Esophagus mucosa (tissue), 1 donor: ENCODE measurements at regions not wholly inside any gene's neighbourhood (a gene's known extent, or its start where the extent isn't known, plus 50 kb on each side); places are given as distances from the start of the nearest gene placed in this dataset.
"Not testable (repeated sequence)": the region's sequence is repeated elsewhere in the genome, so short reads cannot be mapped to it uniquely, and the experiment has no call there.

Experiments
- ATAC-seq: fragments of 200-7000 bp; cut with Tn5 transposase; one replicate; pipeline ENCODE4 v1.9.1; 2020
- donor health status: DM: yes; HTN: yes; CAD: no.

GRCh38 chr4:12445711-12446235 is 1017.1 kb upstream of the HS3ST1 start:
- ATAC-seq = no peak

- ATAC-seq = no peak
Observed at GRCh38 chr4:12439633-12440305, 1011.1 kb upstream of the HS3ST1 start.

- not testable (repeated sequence) for ATAC-seq
Observed at GRCh38 chr4:12431259-12431658, 1002.6 kb upstream of the HS3ST1 start.

DNA sequence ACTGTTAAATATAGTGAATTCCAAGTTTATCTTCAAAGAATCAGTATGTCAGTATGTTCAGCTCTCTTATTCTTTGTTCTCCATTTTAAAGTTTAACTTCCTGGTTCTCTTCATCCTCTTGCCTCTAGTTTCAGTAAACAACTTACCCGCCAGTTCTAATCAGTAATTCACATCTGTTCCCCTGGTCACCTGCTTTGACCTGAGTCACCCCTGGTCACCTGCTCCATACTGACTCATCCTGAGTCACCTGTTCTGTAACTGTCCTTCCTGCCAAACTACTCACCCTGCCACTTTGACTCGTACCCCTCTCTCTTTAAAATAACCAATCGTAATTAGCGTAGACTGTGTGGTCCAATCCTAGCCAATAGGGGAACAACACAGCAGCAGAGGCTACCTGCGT is 992.7 kb upstream of the HS3ST1 start:
- no peak for ATAC-seq

- no peak for ATAC-seq
Observed at GRCh38 chr4:12416755-12417154, 988.1 kb upstream of the HS3ST1 start.

DNA sequence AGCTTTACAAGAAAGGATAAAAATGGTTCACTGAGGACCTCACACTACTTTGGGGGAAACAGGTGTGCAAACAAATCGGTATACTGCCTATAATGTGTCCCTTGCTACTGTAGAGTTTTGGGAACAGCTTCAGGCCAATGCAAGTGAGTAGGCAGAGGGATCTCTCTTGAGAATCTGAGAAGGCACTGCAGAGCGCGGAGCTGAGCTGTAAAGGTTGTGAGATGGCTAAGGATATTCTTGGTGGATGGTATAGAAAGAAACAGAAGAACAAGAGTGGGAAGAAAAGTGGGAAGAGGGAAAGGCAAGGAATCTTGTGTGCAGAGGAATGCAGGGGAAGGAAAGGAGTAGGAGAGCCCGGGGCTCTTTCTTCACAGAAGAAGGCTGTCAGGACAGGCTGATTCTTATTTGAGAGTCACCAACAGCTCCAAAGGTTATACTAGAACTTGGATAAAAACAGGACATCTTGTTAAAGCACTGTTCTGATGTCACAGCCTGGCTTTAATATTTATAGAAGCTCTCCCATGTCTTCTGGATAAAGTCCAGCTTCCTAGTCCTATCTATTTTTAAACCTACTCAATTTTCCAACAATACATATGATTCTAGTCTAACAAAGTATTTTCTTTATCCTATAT is 985.6 kb upstream of the HS3ST1 start:
- no peak for ATAC-seq

- no peak for ATAC-seq
Observed at GRCh38 chr4:12411072-12411471, 982.4 kb upstream of the HS3ST1 start.

DNA sequence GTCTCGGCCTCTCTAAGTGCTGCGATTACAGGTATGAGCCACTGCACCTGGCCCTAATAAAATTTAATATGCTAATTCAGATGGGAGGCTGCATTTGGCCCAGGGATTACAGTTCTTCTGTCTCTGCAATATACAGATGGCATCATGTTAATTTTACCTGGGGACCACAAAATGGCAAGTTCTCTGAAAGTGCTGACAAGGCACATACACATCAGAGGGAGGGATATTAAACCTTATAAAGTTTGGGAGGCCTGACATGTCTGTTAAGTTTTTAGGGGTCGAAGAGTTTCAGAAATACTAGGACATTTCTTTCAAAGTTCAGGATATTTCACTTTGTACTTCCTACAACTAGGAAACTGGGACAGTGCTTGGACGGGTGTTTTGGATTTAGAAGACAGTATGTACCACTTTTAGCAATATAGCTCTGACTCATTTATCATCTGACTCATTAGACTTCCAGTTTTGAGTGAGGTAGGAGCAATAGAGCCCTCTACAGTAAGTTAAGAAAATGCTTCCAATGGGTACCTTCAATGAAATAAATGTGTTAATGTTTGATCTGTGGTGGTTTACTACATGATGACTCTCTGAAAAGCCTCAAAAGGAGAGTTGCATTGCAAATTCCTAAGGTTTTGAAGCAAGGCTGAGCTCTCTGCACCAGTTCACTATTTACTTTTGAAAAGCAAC is 981.0 kb upstream of the HS3ST1 start:
- peak; percentile 48 for ATAC-seq

DNA sequence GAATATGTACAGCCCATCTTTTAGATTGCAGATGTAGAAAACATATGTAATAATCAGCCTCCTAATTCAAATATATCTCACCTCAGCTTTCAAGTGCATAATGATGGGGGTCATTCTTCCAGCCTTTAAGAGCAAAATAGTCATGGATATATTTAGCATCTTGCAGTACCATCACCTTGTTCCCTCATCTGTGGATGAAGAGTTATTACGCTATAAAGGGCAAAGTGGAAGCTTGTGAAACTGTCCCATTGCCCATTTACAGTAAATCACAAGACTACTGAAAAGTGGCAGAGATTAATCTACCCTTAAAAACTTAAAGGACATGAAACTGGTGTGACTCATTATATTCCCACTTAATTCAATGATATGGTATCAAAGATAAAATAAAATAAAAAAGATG is 979.7 kb upstream of the HS3ST1 start:
- ATAC-seq = no peak

- no peak for ATAC-seq
Observed at GRCh38 chr4:12403175-12403574, 974.5 kb upstream of the HS3ST1 start.

GRCh38 chr4:12399781-12400180 is 971.1 kb upstream of the HS3ST1 start:
- no peak for ATAC-seq

- no peak for ATAC-seq
Observed at GRCh38 chr4:12393631-12394262, 965.1 kb upstream of the HS3ST1 start.

DNA sequence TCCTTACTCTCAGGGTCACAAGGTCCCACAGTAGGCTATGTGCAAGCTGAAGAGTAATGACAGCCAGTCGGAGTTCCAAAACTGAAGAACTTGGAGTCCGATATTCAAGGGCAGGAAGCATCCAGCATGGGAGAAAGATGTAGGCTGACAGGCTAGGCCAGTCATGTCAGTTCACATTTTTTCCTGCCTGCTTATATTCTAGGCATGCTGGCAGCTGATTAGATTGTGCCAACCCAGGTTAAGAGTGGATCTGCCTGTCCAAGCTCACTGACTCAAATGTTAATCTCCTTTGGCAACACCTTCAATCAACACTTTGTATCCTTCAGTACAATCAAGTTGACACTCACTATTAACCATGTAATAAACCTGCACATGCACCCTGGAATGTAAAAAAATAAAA is 960.9 kb upstream of the HS3ST1 start:
- ATAC-seq = no peak

- ATAC-seq = no peak
Observed at GRCh38 chr4:12382567-12382966, 953.9 kb upstream of the HS3ST1 start.

- ATAC-seq = no peak
Observed at GRCh38 chr4:12379191-12379590, 950.5 kb upstream of the HS3ST1 start.

GRCh38 chr4:12375805-12376204 is 947.1 kb upstream of the HS3ST1 start:
- no peak for ATAC-seq

- ATAC-seq = not testable (repeated sequence)
Observed at GRCh38 chr4:12365869-12366268, 937.2 kb upstream of the HS3ST1 start.

GRCh38 chr4:12360391-12360790 is 931.7 kb upstream of the HS3ST1 start:
- no peak for ATAC-seq

DNA sequence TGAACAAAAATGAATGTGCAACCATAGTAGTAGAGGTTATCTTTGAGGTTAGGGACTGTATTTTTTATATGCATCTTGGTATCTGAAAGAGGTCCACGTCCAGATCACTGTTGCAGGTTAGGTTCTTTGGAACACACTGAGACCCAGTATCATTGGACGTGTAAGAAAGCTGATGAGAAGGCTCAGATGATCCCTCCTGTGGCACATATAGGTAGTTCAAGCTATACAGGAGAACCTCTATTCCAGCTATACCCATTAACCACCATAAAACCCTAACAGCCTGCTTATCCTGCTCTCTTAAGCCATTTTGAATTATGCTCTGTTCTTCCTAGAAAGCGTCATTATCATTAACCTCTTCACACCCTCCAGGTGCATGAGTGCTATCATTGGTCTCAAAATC is 930.7 kb upstream of the HS3ST1 start:
- no peak for ATAC-seq

- ATAC-seq = not testable (repeated sequence)
Observed at GRCh38 chr4:12333083-12333482, 904.4 kb upstream of the HS3ST1 start.

DNA sequence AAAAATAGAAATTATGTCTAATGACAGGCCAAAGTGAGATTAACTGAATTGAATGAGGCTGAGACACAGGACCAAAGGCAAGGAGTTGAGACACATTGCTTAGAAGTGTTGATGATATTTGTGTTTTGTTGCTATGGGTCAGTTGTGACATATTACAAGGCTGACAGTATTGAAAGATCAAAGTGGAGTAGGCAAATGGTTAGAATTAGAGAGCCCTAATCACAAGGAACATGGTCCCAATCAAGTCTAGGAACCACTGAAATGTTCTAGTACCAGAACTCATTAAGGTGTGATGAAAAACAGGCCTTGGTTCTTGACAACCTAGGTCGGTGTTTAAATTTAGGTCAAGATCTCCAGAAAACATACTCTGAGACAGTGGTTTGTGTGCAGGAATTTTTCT is 896.3 kb upstream of the HS3ST1 start:
- ATAC-seq = no peak

DNA sequence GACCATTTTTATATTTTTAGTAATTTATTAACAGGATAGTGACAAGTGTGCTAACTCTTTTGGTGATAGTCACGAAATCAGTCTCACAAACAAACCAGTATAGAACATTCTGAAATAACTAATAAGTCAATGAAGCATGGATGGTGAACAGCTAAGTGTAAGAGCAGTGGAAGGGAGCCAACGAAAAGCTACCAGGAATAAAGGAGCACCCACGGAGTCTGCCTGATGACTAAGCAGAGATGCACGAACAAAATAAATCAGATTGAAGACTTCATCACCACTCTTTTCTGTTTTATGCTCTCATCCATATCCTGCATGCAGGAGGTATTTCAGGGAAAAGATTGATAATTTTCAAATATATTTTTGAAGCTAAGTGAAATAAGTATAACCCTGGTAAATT is 891.1 kb upstream of the HS3ST1 start:
- no peak for ATAC-seq

DNA sequence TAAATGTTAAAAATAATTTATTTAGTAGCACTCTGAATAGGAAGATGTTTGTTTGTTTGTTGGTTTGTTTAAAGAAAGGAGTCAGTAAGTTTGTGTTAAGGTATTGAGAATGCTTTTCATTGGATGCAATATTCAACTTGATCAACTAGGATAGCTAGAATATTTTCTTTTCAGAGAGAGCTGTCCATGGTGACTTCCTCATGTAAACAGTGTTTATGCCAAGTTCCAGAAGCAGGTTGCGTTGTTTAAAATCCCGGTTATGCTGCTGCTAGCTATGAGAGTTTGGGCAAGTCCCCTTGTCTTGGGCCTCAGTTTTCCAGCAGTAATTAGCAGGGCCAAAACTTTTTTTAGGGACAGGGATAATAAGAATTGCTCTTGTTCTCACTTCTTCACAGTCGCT is 876.2 kb upstream of the HS3ST1 start:
- no peak for ATAC-seq
